ENCODE measurements at regions not wholly inside any gene's neighbourhood (a gene's known extent, or its start where the extent isn't known, plus 50 kb on each side); places are given as distances from the start of the nearest gene placed in this dataset.
"Not testable (repeated sequence)": the region's sequence is repeated elsewhere in the genome, so short reads cannot be mapped to it uniquely, and the experiment has no call there.

- H3K4me1 ChIP-seq (ENCODE audit: insufficient read depth, low read length); H3K4me3 ChIP-seq (ENCODE audit: low read length); H3K27me3 ChIP-seq (ENCODE audit: insufficient read depth, low read length); H3K27ac ChIP-seq (ENCODE audit: low read length); H3K9ac ChIP-seq (ENCODE audit: low read depth, low read length); H3K36me3 ChIP-seq (ENCODE audit: insufficient read depth, low read depth, low read length); H3K9me3 ChIP-seq (ENCODE audit: insufficient read depth, low read depth, low read length): not testable (repeated sequence)
Measured at GRCh38 chr12:131247875-131248274, 294.2 kb downstream of the ADGRD1 start.

GRCh38 chr12:131249246-131250027 lies 295.7 kb downstream of the ADGRD1 start:
- no peak overlapping the region for H3K4me3 ChIP-seq (ENCODE audit: low read length)
- H3K27me3 ChIP-seq (ENCODE audit: insufficient read depth, low read length): no peaks in the 10 kb centered on the region; the same call in 1 of the 2 replicates
- H3K36me3 ChIP-seq (ENCODE audit: insufficient read depth, low read depth, low read length): no peaks in the 10 kb centered on the region
- no peaks in the 10 kb centered on the region for H3K4me1 ChIP-seq (ENCODE audit: insufficient read depth, low read length)
- H3K9me3 ChIP-seq (ENCODE audit: insufficient read depth, low read depth, low read length): no peaks in the 10 kb centered on the region; the same call in none of the 2 replicates
- no peak overlapping the region; the same call in 1 of the 2 replicates for H3K9ac ChIP-seq (ENCODE audit: low read depth, low read length)
- H3K27ac ChIP-seq (ENCODE audit: low read length): no peak overlapping the region

GRCh38 chr12:131250028-131250950 lies 296.6 kb downstream of the ADGRD1 start:
- Histone ChIP-seq H3K27me3 (ENCODE audit: insufficient read depth, low read length) (no peaks in the 10 kb centered on the region; the same call in 1 of the 2 replicates), H3K36me3 (ENCODE audit: insufficient read depth, low read depth, low read length) (no peaks in the 10 kb centered on the region)

GRCh38 chr12:131250951-131251315 lies 297.2 kb downstream of the ADGRD1 start:
- H3K27me3 ChIP-seq (ENCODE audit: insufficient read depth, low read length): no peaks in the 10 kb centered on the region; the same call in 1 of the 2 replicates
- no peak overlapping the region for H3K4me3 ChIP-seq (ENCODE audit: low read length)
- no peaks in the 10 kb centered on the region for H3K36me3 ChIP-seq (ENCODE audit: insufficient read depth, low read depth, low read length)
- H3K9me3 ChIP-seq (ENCODE audit: insufficient read depth, low read depth, low read length): no peaks in the 10 kb centered on the region; the same call in none of the 2 replicates
- H3K27ac ChIP-seq (ENCODE audit: low read length): no peak overlapping the region
- H3K9ac ChIP-seq (ENCODE audit: low read depth, low read length): no peak overlapping the region
- no peaks in the 10 kb centered on the region for H3K4me1 ChIP-seq (ENCODE audit: insufficient read depth, low read length)

More at GRCh38 chr12:131250028-131250950, 296.6 kb downstream of the ADGRD1 start:
- H3K27ac ChIP-seq (ENCODE audit: low read length): no peak overlapping the region
- no peaks in the 10 kb centered on the region for H3K4me1 ChIP-seq (ENCODE audit: insufficient read depth, low read length)
- no peaks in the 10 kb centered on the region; the same call in none of the 2 replicates for H3K9me3 ChIP-seq (ENCODE audit: insufficient read depth, low read depth, low read length)
- H3K4me3 ChIP-seq (ENCODE audit: low read length): no peak overlapping the region
- no peak overlapping the region; the same call in 1 of the 2 replicates for H3K9ac ChIP-seq (ENCODE audit: low read depth, low read length)

- Histone ChIP-seq H3K9ac (ENCODE audit: low read depth, low read length) (no peak overlapping the region), H3K9me3 (ENCODE audit: insufficient read depth, low read depth, low read length) (no peaks in the 10 kb centered on the region; the same call in none of the 2 replicates), H3K27ac (ENCODE audit: low read length) (no peak overlapping the region)
Measured at GRCh38 chr12:131251336-131252101, 297.8 kb downstream of the ADGRD1 start.

GRCh38 chr12:131253376-131254026 lies 299.8 kb downstream of the ADGRD1 start:
- H3K27ac ChIP-seq (ENCODE audit: low read length): no peak overlapping the region
- no peaks in the 10 kb centered on the region; the same call in none of the 2 replicates for H3K9me3 ChIP-seq (ENCODE audit: insufficient read depth, low read depth, low read length)
- no peaks in the 10 kb centered on the region; the same call in 1 of the 2 replicates for H3K27me3 ChIP-seq (ENCODE audit: insufficient read depth, low read length)
- no peaks in the 10 kb centered on the region for H3K36me3 ChIP-seq (ENCODE audit: insufficient read depth, low read depth, low read length)
- H3K4me1 ChIP-seq (ENCODE audit: insufficient read depth, low read length): no peaks in the 10 kb centered on the region
- no peak overlapping the region for H3K9ac ChIP-seq (ENCODE audit: low read depth, low read length)
- no peak overlapping the region for H3K4me3 ChIP-seq (ENCODE audit: low read length)

More at GRCh38 chr12:131251336-131252101, 297.8 kb downstream of the ADGRD1 start:
- Histone ChIP-seq H3K4me3 (ENCODE audit: low read length) (no peak overlapping the region), H3K36me3 (ENCODE audit: insufficient read depth, low read depth, low read length) (no peaks in the 10 kb centered on the region), H3K4me1 (ENCODE audit: insufficient read depth, low read length) (no peaks in the 10 kb centered on the region), H3K27me3 (ENCODE audit: insufficient read depth, low read length) (no peaks in the 10 kb centered on the region; the same call in 1 of the 2 replicates)

- H3K9ac ChIP-seq (ENCODE audit: low read depth, low read length): no peak overlapping the region
- no peaks in the 10 kb centered on the region for H3K4me1 ChIP-seq (ENCODE audit: insufficient read depth, low read length)
- no peak overlapping the region for H3K4me3 ChIP-seq (ENCODE audit: low read length)
- no peak overlapping the region for H3K27ac ChIP-seq (ENCODE audit: low read length)
- H3K27me3 ChIP-seq (ENCODE audit: insufficient read depth, low read length): no peaks in the 10 kb centered on the region
- no peaks in the 10 kb centered on the region; the same call in none of the 2 replicates for H3K9me3 ChIP-seq (ENCODE audit: insufficient read depth, low read depth, low read length)
- H3K36me3 ChIP-seq (ENCODE audit: insufficient read depth, low read depth, low read length): no peaks in the 10 kb centered on the region
Measured at GRCh38 chr12:131254374-131254773, 300.7 kb downstream of the ADGRD1 start.

GRCh38 chr12:131258398-131258797 lies 304.7 kb downstream of the ADGRD1 start:
- Histone ChIP-seq H3K4me1 (ENCODE audit: insufficient read depth, low read length) (no peaks in the 10 kb centered on the region), H3K27me3 (ENCODE audit: insufficient read depth, low read length) (no peaks in the 10 kb centered on the region), H3K27ac (ENCODE audit: low read length) (no peak overlapping the region), H3K9ac (ENCODE audit: low read depth, low read length) (no peak overlapping the region), H3K36me3 (ENCODE audit: insufficient read depth, low read depth, low read length) (no peaks in the 10 kb centered on the region), H3K4me3 (ENCODE audit: low read length) (no peak overlapping the region), H3K9me3 (ENCODE audit: insufficient read depth, low read depth, low read length) (no peaks in the 10 kb centered on the region)

- Histone ChIP-seq H3K9ac (ENCODE audit: low read depth, low read length) (no peak overlapping the region), H3K27me3 (ENCODE audit: insufficient read depth, low read length) (no peaks in the 10 kb centered on the region), H3K36me3 (ENCODE audit: insufficient read depth, low read depth, low read length) (no peaks in the 10 kb centered on the region), H3K9me3 (ENCODE audit: insufficient read depth, low read depth, low read length) (no peaks in the 10 kb centered on the region), H3K27ac (ENCODE audit: low read length) (no peak overlapping the region), H3K4me1 (ENCODE audit: insufficient read depth, low read length) (no peaks in the 10 kb centered on the region), H3K4me3 (ENCODE audit: low read length) (no peak overlapping the region)
Measured at GRCh38 chr12:131260251-131260905, 306.7 kb downstream of the ADGRD1 start.

- Histone ChIP-seq H3K27me3 (ENCODE audit: insufficient read depth, low read length) (no peaks in the 10 kb centered on the region), H3K9ac (ENCODE audit: low read depth, low read length) (no peak overlapping the region), H3K4me1 (ENCODE audit: insufficient read depth, low read length) (no peaks in the 10 kb centered on the region), H3K27ac (ENCODE audit: low read length) (no peak overlapping the region), H3K9me3 (ENCODE audit: insufficient read depth, low read depth, low read length) (no peaks in the 10 kb centered on the region), H3K4me3 (ENCODE audit: low read length) (no peak overlapping the region), H3K36me3 (ENCODE audit: insufficient read depth, low read depth, low read length) (no peaks in the 10 kb centered on the region)
Measured at GRCh38 chr12:131260954-131261353, 307.2 kb downstream of the ADGRD1 start.

All from iPS-20b (cell line).